Esophagus squamous epithelium (tissue), 5 donors: ENCODE measurements at regions not wholly inside any gene's neighbourhood (a gene's known extent, or its start where the extent isn't known, plus 50 kb on each side); places are given as distances from the start of the nearest gene placed in this dataset.

Experiments
- DNase-seq: peaks from one replicate; lab custom pipeline; 2025; lab: John Stamatoyannopoulos, UW
- H3K27ac ChIP-seq, 4 donors: fragments of 200-600 bp; sonication (generic); one replicate each; pipeline ENCODE4 v1.5.1; 2016 to 2019; ENCODE audit warnings: mild to moderate bottlenecking in 1 of 4
- H3K27me3 ChIP-seq, 4 donors: fragments of 200-600 bp; sonication (generic); 1 replicate in 3 of 4; 2 replicates in 1 of 4; pipeline versions ENCODE4 v1.5.1 to v1.6.0; 2017 to 2021; ENCODE audit warnings: antibody characterized with exemption in 1 of 4
- H3K36me3 ChIP-seq, 3 donors: fragments of 200-600 bp; sonication (generic); one replicate each; pipeline ENCODE4 v1.5.1; 2016 to 2019
- H3K4me1 ChIP-seq, 3 donors: fragments of 200-600 bp; sonication (generic); one replicate each; pipeline ENCODE4 v1.5.1; 2017 to 2019
- H3K4me3 ChIP-seq, 4 donors: fragments of 200-600 bp; sonication (generic); 1 replicate in 3 of 4; 2 replicates in 1 of 4; pipeline ENCODE4 v1.5.1; 2016 to 2019; ENCODE audit warnings: mild to moderate bottlenecking in 2 of 4, moderate library complexity in 1 of 4
- H3K9me3 ChIP-seq, 3 donors: fragments of 200-600 bp; sonication (generic); one replicate each; pipeline ENCODE4 v1.5.1; 2016 to 2019
- POLR2A ChIP-seq, 4 donors: fragments of 450-650 bp; IDR thresholded peaks; one replicate each; pipeline ENCODE4 v1.6.1; 2017; ENCODE audit warnings: antibody characterized with exemption in 4 of 4, mild to moderate bottlenecking in 4 of 4, moderate library complexity in 3 of 4
- WGBS, 2 donors: methylation state at CpG; one replicate each; pipeline ENCODE4 v1.1.5; 2018; 5-methylcytosine and 5-hydroxymethylcytosine counted together
- intact Hi-C: fragments of 100-400 bp; cut with DNase I; formaldehyde crosslinking; loops from one replicate; pipeline ENCODE4 v1.15.0; 2022
- TF ChIP-seq, protein P1 (sequence below), 6 experiments: fragments of 450-650 bp in 4 of 6; fragments of 200-600 bp in 2 of 6; sonication (generic) in 2 of 6; IDR thresholded peaks; one replicate each; pipeline ENCODE4 v1.5.1; 2016 to 2019; ENCODE audit warnings: antibody characterized with exemption in 6 of 6, mild to moderate bottlenecking in 4 of 6, moderate library complexity in 4 of 6
- donor health status: DM: yes; HTN: yes; CAD: no.

GRCh38 chr2:51225377-51225776 is 193.4 kb upstream of the NRXN1 start:
- no peak overlapping the region for H3K4me3 ChIP-seq
- intact Hi-C loops, result no loop called here
- H3K36me3 ChIP-seq, result no peaks in the 10 kb centered on the region
- H3K27me3 ChIP-seq, result no peaks in the 10 kb centered on the region
- H3K27ac ChIP-seq, result no peak overlapping the region
- no peak for DNase-seq
- 62 to 64% methylated on average over 3 of the region's 3 CpGs for WGBS, 2 donors
- TF ChIP-seq, protein P1, sequence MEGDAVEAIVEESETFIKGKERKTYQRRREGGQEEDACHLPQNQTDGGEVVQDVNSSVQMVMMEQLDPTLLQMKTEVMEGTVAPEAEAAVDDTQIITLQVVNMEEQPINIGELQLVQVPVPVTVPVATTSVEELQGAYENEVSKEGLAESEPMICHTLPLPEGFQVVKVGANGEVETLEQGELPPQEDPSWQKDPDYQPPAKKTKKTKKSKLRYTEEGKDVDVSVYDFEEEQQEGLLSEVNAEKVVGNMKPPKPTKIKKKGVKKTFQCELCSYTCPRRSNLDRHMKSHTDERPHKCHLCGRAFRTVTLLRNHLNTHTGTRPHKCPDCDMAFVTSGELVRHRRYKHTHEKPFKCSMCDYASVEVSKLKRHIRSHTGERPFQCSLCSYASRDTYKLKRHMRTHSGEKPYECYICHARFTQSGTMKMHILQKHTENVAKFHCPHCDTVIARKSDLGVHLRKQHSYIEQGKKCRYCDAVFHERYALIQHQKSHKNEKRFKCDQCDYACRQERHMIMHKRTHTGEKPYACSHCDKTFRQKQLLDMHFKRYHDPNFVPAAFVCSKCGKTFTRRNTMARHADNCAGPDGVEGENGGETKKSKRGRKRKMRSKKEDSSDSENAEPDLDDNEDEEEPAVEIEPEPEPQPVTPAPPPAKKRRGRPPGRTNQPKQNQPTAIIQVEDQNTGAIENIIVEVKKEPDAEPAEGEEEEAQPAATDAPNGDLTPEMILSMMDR (IDR thresholded peaks at IDR 0.05), result no peak
- H3K9me3 ChIP-seq, result no peaks in the 10 kb centered on the region
- no peaks in the 10 kb centered on the region for H3K4me1 ChIP-seq

GRCh38 chr2:51224790-51225189 is 192.9 kb upstream of the NRXN1 start:
- no peak for DNase-seq
- no peak overlapping the region for H3K27ac ChIP-seq
- TF ChIP-seq POLR2A (IDR thresholded peaks at IDR 0.05), result no peak
- TF ChIP-seq, protein P1 (IDR thresholded peaks at IDR 0.05), result no peak
- H3K4me3 ChIP-seq, result no peak overlapping the region
- no peaks in the 10 kb centered on the region for H3K36me3 ChIP-seq
- no peaks in the 10 kb centered on the region for H3K4me1 ChIP-seq
- intact Hi-C loops, result no loop called here
- no peaks in the 10 kb centered on the region for H3K27me3 ChIP-seq
- H3K9me3 ChIP-seq, result no peaks in the 10 kb centered on the region

DNA sequence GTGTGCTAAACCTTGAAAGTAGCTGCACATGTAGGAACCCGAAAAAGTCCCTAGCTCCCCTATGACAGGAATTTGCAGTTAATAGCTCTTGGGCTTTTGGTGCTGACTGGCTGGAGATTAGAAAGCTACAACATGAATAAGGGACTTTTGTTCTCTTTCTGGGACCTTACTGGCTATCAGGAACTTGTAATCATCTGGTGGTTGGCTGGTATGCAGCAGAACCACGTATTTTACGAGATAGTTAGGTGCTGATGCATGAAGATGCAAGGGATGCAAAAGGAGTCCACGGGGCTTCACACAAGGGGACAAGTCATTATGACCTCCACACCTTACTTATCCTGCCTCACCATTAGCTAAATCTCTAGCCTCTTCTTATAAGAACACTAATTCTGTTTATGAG is 190.2 kb upstream of the NRXN1 start:
- 63 to 85% methylated on average over 4 of the region's 4 CpGs for WGBS, 2 donors
- Histone ChIP-seq H3K27me3 (no peaks in the 10 kb centered on the region), H3K4me1 (no peaks in the 10 kb centered on the region), H3K4me3 (no peak overlapping the region), H3K27ac (no peak overlapping the region), H3K9me3 (no peaks in the 10 kb centered on the region), H3K36me3 (no peaks in the 10 kb centered on the region)
- TF ChIP-seq, protein P1 (IDR thresholded peaks at IDR 0.05), result no peak
- TF ChIP-seq POLR2A (IDR thresholded peaks at IDR 0.05), result no peak
- intact Hi-C loops, result no loop called here
- no peak for DNase-seq

DNA sequence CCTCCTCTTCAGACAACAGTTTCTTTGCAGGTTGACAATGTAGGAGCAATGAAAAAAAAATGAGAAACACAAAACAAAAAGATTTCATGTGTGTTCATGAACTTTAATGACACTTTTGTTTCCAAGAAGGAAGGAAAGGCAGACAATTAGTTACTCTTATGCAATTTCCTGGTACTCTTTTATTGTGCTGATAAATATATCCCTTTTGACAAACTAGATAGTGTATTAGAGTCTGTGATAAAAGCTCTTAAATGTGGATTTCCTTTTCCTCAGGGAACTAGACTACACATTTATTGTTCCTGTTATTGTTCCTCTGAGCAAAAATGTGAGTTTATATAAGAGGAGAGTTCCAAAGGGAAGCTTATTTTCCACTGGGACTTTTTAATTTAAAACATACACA is 188.7 kb upstream of the NRXN1 start:
- Histone ChIP-seq H3K27me3 (no peaks in the 10 kb centered on the region), H3K27ac (no peak overlapping the region), H3K4me3 (no peak overlapping the region), H3K9me3 (no peaks in the 10 kb centered on the region), H3K36me3 (no peaks in the 10 kb centered on the region), H3K4me1 (no peaks in the 10 kb centered on the region)
- DNase-seq, result no peak
- intact Hi-C loops, result no loop called here
- TF ChIP-seq, protein P1 (IDR thresholded peaks at IDR 0.05), result no peak
- no peak for TF ChIP-seq POLR2A (IDR thresholded peaks at IDR 0.05)

GRCh38 chr2:51220080-51220479 is 188.1 kb upstream of the NRXN1 start:
- 68 to 71% methylated on average over 2 of the region's 2 CpGs for WGBS, 2 donors
- Histone ChIP-seq H3K4me1 (no peaks in the 10 kb centered on the region), H3K36me3 (no peaks in the 10 kb centered on the region), H3K4me3 (no peak overlapping the region), H3K27ac (no peak overlapping the region), H3K9me3 (no peaks in the 10 kb centered on the region), H3K27me3 (no peaks in the 10 kb centered on the region)
- DNase-seq, result no peak
- intact Hi-C loops, result no loop called here
- TF ChIP-seq, protein P1 (IDR thresholded peaks at IDR 0.05), result no peak
